Muscle of leg (tissue), 3 donors: ENCODE measurements at regions not wholly inside any gene's neighbourhood (a gene's known extent, or its start where the extent isn't known, plus 50 kb on each side); places are given as distances from the start of the nearest gene placed in this dataset.
A peak's percentile ranks its signal among the peaks of the same experiment; 100 is the strongest.

Experiments
- DNase-seq: peaks from one replicate; pipeline ENCODE4 v3.0.0; 2013
- H3K27ac ChIP-seq: one replicate; pipeline ENCODE4 v1.5.1; 2013; ENCODE audit warnings: mild to moderate bottlenecking, low read length, control low read depth
- H3K27me3 ChIP-seq: one replicate; pipeline ENCODE4 v1.6.1; 2013; ENCODE audit warnings: low read length; ENCODE audit not compliant: control insufficient read depth, insufficient read depth
- H3K36me3 ChIP-seq: one replicate; pipeline ENCODE4 v1.6.1; 2013; ENCODE audit warnings: low read length; ENCODE audit not compliant: control insufficient read depth, insufficient read depth
- H3K4me1 ChIP-seq: one replicate; pipeline ENCODE4 v1.6.1; 2013; ENCODE audit warnings: low read length; ENCODE audit not compliant: control insufficient read depth, insufficient read depth
- H3K4me3 ChIP-seq: one replicate; pipeline ENCODE4 v1.5.1; 2013; ENCODE audit warnings: low read length, control low read depth
- H3K9me3 ChIP-seq: replicated peaks from 2 replicates; pipeline ENCODE4 v1.6.1; 2013; ENCODE audit warnings: low read depth, low read length; ENCODE audit not compliant: control insufficient read depth
- WGBS: methylation state at CpG from one replicate; pipeline ENCODE4 v1.1.5; 2013; ENCODE audit warnings: missing lambda C conversion rate; ENCODE audit not compliant: insufficient coverage; 5-methylcytosine and 5-hydroxymethylcytosine counted together

DNA sequence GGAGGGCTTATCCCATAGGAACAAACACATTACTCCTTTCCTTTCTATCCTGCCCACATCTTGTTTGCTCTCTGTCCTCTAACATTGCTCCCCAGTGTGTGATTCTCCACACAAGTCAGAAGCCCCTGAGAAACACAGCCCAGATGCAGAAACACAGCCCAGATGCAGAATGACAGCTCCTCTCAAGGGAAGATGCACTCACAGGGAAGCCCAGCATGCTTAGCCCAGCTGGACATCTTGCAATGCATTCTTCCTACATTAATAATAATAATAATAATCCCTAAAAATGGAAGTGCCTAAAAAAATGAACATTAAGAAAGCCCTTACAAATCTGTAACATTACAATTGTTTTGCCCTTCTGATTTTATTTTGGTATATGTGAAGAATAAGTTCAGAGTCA lies 172.1 kb downstream of the CBLN2 start:
- Histone ChIP-seq H3K9me3 (peaks cover 7% of the 10 kb centered on the region), H3K27ac (no peak overlapping the region), H3K36me3 (no peaks in the 10 kb centered on the region), H3K4me1 (peaks cover 13% of the 10 kb centered on the region), H3K4me3 (no peak overlapping the region), H3K27me3 (no peaks in the 10 kb centered on the region)
- DNase-seq: peak; percentile 22

DNA sequence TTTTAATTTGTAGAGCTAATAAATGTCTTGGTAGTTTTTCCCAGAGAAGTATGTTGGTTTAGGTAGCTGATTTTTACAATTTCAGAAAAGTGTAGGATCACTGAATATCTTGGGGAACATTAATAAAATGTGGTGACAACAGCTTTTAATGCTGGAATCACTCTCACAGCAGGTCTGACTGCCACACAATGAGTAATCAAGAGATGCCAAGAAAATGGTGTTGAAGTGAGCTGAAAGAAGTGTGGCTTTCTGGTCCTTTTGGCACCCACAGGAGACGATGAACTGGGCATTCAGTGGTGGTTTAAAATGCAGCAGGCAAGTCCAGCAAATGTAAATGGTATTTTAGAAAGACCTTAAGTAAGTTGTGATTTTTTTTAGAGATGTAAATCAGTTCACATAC lies 175.8 kb downstream of the CBLN2 start:
- DNase-seq: no peak
- Histone ChIP-seq H3K36me3 (no peaks in the 10 kb centered on the region), H3K27ac (no peak overlapping the region), H3K27me3 (no peaks in the 10 kb centered on the region), H3K4me1 (no peaks in the 10 kb centered on the region), H3K4me3 (no peak overlapping the region), H3K9me3 (peaks cover 7% of the 10 kb centered on the region)
- WGBS: no CpG with 5 or more reads among the region's 1 CpG

DNA sequence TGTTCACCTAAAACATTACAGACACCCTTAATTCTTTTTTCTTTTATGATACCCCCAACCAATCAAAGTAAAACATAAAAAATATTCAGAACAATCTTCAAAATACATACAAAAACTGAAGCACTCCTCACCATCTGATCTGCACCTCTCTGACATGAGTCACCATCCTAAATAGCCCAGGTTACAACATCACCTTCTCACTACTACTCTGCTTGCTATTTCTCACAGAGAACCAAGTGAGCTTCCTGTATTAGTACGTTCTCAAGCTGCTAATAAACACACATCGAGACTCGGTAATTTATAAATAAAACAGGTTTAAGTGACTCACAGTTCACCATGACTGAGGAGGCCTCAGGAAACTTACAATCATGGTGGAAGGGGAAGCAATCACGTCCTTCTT lies 183.5 kb downstream of the CBLN2 start:
- H3K36me3 ChIP-seq: no peaks in the 10 kb centered on the region
- DNase-seq: no peak
- WGBS: no CpG with 5 or more reads among the region's 4 CpGs
- H3K27ac ChIP-seq: no peak overlapping the region
- no peak overlapping the region for H3K4me3 ChIP-seq
- H3K4me1 ChIP-seq: no peaks in the 10 kb centered on the region
- no peaks in the 10 kb centered on the region for H3K9me3 ChIP-seq
- H3K27me3 ChIP-seq: no peaks in the 10 kb centered on the region

DNA sequence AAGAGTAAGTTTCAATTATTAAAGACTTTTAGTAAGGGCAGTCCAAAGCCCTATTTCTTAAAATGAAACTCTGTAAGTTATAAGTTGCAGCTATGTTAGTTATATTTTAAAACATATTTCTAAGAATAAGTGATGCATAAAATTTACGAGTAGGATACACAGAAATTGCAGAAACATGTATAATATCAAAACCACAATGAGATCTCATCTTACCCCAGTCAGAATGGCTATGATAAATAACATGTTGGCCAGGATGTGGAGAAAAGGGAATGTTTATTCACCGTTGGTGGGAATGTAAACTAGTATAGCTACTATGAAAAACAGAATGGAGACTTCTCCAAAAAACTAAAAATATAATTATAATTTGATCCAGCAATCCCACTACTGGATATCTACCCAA lies 201.2 kb downstream of the CBLN2 start:
- Histone ChIP-seq H3K4me1 (no peaks in the 10 kb centered on the region), H3K36me3 (no peaks in the 10 kb centered on the region), H3K9me3 (no peaks in the 10 kb centered on the region), H3K27ac (no peak overlapping the region), H3K27me3 (no peaks in the 10 kb centered on the region), H3K4me3 (no peak overlapping the region)
- no peak for DNase-seq
- WGBS: no CpG with 5 or more reads among the region's 2 CpGs

DNA sequence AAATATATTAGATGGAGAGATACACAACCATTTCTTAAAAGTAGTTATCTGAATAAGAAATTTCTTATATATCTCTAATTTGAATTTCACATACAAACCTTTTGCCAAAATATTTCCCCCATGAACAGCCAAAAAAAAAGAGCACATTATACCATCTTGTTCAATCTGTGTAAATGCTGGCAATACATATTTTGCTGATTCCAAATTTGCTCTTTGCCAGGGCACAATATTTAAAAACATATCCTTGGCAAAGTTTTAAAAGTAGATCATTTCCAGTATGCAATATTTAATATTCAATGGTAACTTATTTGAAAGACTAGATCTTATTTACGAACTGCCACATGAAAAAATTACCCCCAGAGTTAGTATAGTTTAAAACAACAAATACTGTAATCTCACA lies 204.2 kb downstream of the CBLN2 start:
- no peaks in the 10 kb centered on the region for H3K27me3 ChIP-seq
- WGBS: no CpG with 5 or more reads among the region's 1 CpG
- no peaks in the 10 kb centered on the region for H3K36me3 ChIP-seq
- DNase-seq: no peak
- no peak overlapping the region for H3K27ac ChIP-seq
- no peaks in the 10 kb centered on the region for H3K4me1 ChIP-seq
- H3K4me3 ChIP-seq: no peak overlapping the region
- H3K9me3 ChIP-seq: no peaks in the 10 kb centered on the region

DNA sequence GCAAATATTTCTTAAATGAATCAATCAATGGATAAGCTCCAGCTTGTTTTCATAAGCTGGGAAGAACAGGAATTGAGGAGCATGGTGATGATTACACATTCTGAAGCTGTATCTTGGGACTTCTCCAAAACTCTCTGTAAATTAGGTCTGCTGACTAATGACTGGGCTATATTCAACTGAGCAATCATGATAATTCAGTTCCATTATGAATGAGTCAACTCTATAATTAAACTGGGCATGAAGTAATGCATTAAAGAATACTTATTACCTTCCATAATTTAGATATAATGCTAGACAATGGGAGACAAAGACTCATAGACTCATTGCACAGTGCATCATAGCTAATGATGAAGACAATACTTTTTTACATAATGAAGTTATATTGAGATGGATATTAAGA lies 207.4 kb downstream of the CBLN2 start:
- Histone ChIP-seq H3K36me3 (no peaks in the 10 kb centered on the region), H3K9me3 (no peaks in the 10 kb centered on the region), H3K4me1 (no peaks in the 10 kb centered on the region), H3K27me3 (no peaks in the 10 kb centered on the region), H3K4me3 (no peak overlapping the region), H3K27ac (no peak overlapping the region)
- no peak for DNase-seq

DNA sequence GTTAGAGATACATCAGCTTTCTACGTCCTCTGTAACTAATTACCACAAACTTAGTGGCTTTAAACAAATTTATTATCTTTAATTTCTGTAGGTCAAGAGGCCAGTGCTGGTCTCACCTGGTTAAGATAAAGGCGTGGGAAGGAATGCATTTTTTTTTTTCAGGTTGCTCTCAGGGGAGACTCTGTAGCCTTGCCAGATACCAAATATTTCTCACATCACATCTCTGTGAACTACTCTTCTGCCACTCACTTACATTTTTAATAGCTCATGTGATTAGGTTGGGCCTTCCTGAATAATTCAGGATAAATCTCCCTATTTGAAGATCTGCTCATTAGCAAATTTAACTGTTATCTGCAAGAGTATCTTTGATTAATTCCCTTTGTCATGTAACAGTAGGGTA lies 214.6 kb downstream of the CBLN2 start:
- DNase-seq: no peak
- H3K9me3 ChIP-seq: no peaks in the 10 kb centered on the region
- H3K27me3 ChIP-seq: no peaks in the 10 kb centered on the region
- no CpG with 5 or more reads among the region's 2 CpGs for WGBS
- no peak overlapping the region for H3K4me3 ChIP-seq
- H3K27ac ChIP-seq: no peak overlapping the region
- no peaks in the 10 kb centered on the region for H3K4me1 ChIP-seq
- no peaks in the 10 kb centered on the region for H3K36me3 ChIP-seq

DNA sequence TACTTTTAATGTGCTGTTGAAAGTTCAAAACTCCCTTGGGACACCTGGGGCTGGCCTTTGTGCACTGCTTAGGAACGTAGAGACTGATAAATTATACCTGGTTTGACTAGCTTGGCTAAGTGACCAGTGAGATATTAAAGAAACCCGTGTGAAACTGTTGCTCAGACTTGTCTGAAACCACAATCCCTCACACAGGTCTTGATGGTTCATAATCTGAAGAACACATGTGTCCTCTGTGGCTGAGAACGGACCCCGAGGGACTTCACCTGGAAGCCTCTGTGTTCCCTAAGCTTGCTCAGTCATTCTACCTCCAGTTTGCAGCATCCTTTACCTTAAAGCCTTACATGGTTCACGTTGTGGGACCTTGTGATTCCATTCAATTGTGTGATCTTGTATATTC lies 218.8 kb downstream of the CBLN2 start:
- Histone ChIP-seq H3K4me3 (no peak overlapping the region), H3K4me1 (no peaks in the 10 kb centered on the region), H3K9me3 (no peaks in the 10 kb centered on the region), H3K27ac (no peak overlapping the region), H3K27me3 (no peaks in the 10 kb centered on the region), H3K36me3 (no peaks in the 10 kb centered on the region)
- WGBS: 53% methylated on average over 3 of the region's 5 CpGs
- DNase-seq: no peak

DNA sequence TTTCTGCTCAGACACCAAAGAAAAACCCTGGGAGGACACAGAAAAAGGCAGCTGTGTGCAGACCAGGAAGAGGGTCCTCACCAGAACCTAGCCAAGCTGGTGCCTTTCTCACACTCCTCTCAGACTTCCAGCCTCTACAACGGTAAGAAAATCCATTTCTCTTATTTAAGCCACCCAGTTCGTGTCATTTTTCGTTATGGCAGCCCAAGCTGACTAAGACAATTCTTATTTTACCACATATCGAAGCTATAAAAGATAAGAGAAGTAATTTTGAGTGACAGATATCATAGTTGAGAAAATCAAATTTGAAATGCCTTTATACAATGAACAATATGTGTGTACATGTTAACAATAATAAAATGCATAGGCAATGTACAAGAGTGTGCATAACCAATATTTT lies 219.5 kb downstream of the CBLN2 start:
- Histone ChIP-seq H3K27me3 (no peaks in the 10 kb centered on the region), H3K36me3 (no peaks in the 10 kb centered on the region), H3K9me3 (no peaks in the 10 kb centered on the region), H3K4me3 (no peak overlapping the region), H3K4me1 (no peaks in the 10 kb centered on the region), H3K27ac (no peak overlapping the region)
- no CpG with 5 or more reads among the region's 4 CpGs for WGBS
- no peak for DNase-seq

DNA sequence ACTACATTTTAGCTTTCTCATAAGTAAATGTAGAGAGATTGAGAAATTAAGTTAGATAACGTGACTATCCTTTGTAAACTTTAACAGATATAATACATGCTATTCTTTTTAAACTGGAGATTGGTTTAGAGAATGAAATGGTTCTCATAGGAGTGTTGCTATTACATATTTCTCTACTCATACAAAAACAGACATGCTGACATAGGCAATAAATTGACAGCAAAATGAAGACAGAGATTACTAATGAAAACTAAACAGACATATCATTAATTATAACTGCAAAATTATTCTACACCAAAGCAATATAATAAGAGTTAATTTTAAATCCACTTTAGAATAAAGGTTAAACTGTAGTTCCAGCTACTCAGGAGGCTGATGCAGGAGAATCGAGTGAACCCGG lies 227.6 kb downstream of the CBLN2 start:
- no peaks in the 10 kb centered on the region for H3K9me3 ChIP-seq
- H3K4me1 ChIP-seq: no peaks in the 10 kb centered on the region
- H3K4me3 ChIP-seq: no peak overlapping the region
- no peak overlapping the region for H3K27ac ChIP-seq
- DNase-seq: no peak
- no peaks in the 10 kb centered on the region for H3K27me3 ChIP-seq
- no peaks in the 10 kb centered on the region for H3K36me3 ChIP-seq
- WGBS: no CpG with 5 or more reads among the region's 3 CpGs

DNA sequence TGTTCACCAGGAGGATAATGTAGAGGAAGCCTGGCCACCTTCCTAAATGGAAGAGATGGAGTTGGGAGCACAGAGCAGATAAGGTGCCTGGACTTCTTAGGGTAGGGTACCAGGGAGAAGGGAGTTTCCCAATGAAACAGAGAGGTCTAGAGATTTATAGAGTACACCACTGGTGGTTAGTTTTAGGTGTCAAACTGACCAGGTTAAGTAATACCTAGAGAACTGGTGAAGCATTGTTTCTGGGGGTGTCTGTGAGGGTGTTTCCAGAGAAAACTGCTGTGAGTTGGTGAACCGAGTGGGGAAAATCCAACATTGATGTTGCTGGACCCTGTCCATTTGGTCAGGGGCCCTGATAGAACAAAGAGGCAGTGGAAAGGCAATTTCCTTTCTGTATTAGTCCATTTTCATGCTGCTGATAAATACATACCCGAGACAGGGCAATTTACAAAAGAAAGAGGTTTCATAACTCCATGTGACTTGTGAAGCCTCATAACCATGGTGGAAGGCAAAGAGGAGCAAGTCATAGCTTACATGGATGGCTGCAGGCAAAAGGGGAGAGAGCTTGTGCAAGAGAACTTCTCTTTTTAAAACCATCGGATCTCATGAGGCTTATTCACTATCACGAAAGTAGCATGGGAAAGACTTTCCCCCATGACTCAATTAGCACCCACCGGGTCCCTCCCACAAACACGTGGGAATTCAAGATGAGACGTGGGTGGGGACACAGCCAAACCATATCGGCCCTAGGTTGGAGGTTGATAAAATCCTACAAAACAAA lies 260.8 kb downstream of the CBLN2 start:
- H3K9me3 ChIP-seq: no peaks in the 10 kb centered on the region
- no peak for DNase-seq
- no peak overlapping the region for H3K27ac ChIP-seq
- no peaks in the 10 kb centered on the region for H3K27me3 ChIP-seq
- no peaks in the 10 kb centered on the region for H3K36me3 ChIP-seq
- H3K4me1 ChIP-seq: no peaks in the 10 kb centered on the region
- H3K4me3 ChIP-seq: no peak overlapping the region
- no CpG with 5 or more reads among the region's 8 CpGs for WGBS
